Cardiac fibroblast (primary cell): ENCODE measurements at regions not wholly inside any gene's neighbourhood (a gene's known extent, or its start where the extent isn't known, plus 50 kb on each side); places are given as distances from the start of the nearest gene placed in this dataset.

Source experiments
- DNase-seq, 2 donors: peaks; one replicate each; pipeline versions ENCODE4 v3.0.0 to v3.0.0-alpha.2; 2010; ENCODE audit warnings: low read depth in 2 of 2
- H3K4me3 ChIP-seq, 2 donors: replicated peaks in 1 of 2; 1 replicate in 1 of 2; 2 replicates in 1 of 2; pipeline ENCODE4 v1.5.1; 2011; ENCODE audit warnings: low read depth in 2 of 2, low read length in 2 of 2, mild to moderate bottlenecking in 2 of 2, moderate library complexity in 1 of 2
- CTCF ChIP-seq: IDR thresholded peaks from one replicate; pipeline ENCODE4 v1.5.1; 2011; ENCODE audit warnings: low read depth, mild to moderate bottlenecking, low read length, inconsistent platforms

GRCh38 chr3:22777834-22778233 lies 425.3 kb upstream of the UBE2E2 start:
- TF ChIP-seq CTCF = no peak
- DNase-seq = no peak
- no peak overlapping the region for H3K4me3 ChIP-seq

- H3K4me3 ChIP-seq = no peak overlapping the region
- no peak for TF ChIP-seq CTCF
- DNase-seq = peak in 1 of 2 donors; percentile 13
Measured at GRCh38 chr3:22779737-22780136, 423.4 kb upstream of the UBE2E2 start.

GRCh38 chr3:22792533-22792932 lies 410.6 kb upstream of the UBE2E2 start:
- TF ChIP-seq CTCF = no peak
- DNase-seq = no peak
- no peak overlapping the region for H3K4me3 ChIP-seq

- H3K4me3 ChIP-seq = no peak overlapping the region
- TF ChIP-seq CTCF = no peak
- no peak for DNase-seq
Measured at GRCh38 chr3:22795917-22796316, 407.2 kb upstream of the UBE2E2 start.

- TF ChIP-seq CTCF = no peak
- DNase-seq = no peak
- no peak overlapping the region for H3K4me3 ChIP-seq
Measured at GRCh38 chr3:22798461-22798860, 404.7 kb upstream of the UBE2E2 start.

- TF ChIP-seq CTCF = no peak
- H3K4me3 ChIP-seq = no peak overlapping the region
- DNase-seq = no peak
Measured at GRCh38 chr3:22819209-22819608, 383.9 kb upstream of the UBE2E2 start.

- peak in 1 of 2 donors; percentile 8 for DNase-seq
- H3K4me3 ChIP-seq = no peak overlapping the region
- no peak for TF ChIP-seq CTCF
Measured at GRCh38 chr3:22835041-22835440, 368.1 kb upstream of the UBE2E2 start.
